ENCODE measurements at regions not wholly inside any gene's neighbourhood (a gene's known extent, or its start where the extent isn't known, plus 50 kb on each side); places are given as distances from the start of the nearest gene placed in this dataset.

- no peak overlapping the region for H3K4me3 ChIP-seq (ENCODE audit: low read depth, low read length)
- DNase-seq (ENCODE audit: low read depth): no peak
- TF ChIP-seq CTCF (IDR thresholded peaks at IDR 0.05; ENCODE audit: low read depth, low read length, missing control alignments): no peak
- in situ Hi-C loops (cut with HindIII; ENCODE audit: low sequenced_read_pairs): no loop called here
These were observed 116.8 kb downstream of the TRIM36 start for GRCh38 chr5:115052948-115053347.

- DNase-seq (ENCODE audit: low read depth): no peak
- H3K4me3 ChIP-seq (ENCODE audit: low read depth, low read length): no peak overlapping the region
- TF ChIP-seq CTCF (IDR thresholded peaks at IDR 0.05; ENCODE audit: low read depth, low read length, missing control alignments): no peak
- in situ Hi-C loops (cut with HindIII; ENCODE audit: low sequenced_read_pairs): no loop called here
These were observed 118.8 kb downstream of the TRIM36 start for GRCh38 chr5:115050866-115051265.

GRCh38 chr5:115033861-115034260 is 135.8 kb downstream of the TRIM36 start:
- no peak for DNase-seq (ENCODE audit: low read depth)
- TF ChIP-seq CTCF (IDR thresholded peaks at IDR 0.05; ENCODE audit: low read depth, low read length, missing control alignments): no peak
- no peak overlapping the region for H3K4me3 ChIP-seq (ENCODE audit: low read depth, low read length)
- in situ Hi-C loops (cut with HindIII; ENCODE audit: low sequenced_read_pairs): no loop called here

GRCh38 chr5:115028557-115028956 is 141.2 kb downstream of the TRIM36 start:
- in situ Hi-C loops (cut with HindIII; ENCODE audit: low sequenced_read_pairs): no loop called here
- no peak overlapping the region for H3K4me3 ChIP-seq (ENCODE audit: low read depth, low read length)
- DNase-seq (ENCODE audit: low read depth): no peak
- TF ChIP-seq CTCF (IDR thresholded peaks at IDR 0.05; ENCODE audit: low read depth, low read length, missing control alignments): no peak

GRCh38 chr5:115024922-115025321 is 144.8 kb downstream of the TRIM36 start:
- TF ChIP-seq CTCF (IDR thresholded peaks at IDR 0.05; ENCODE audit: low read depth, low read length, missing control alignments): no peak
- no peak overlapping the region for H3K4me3 ChIP-seq (ENCODE audit: low read depth, low read length)
- no peak for DNase-seq (ENCODE audit: low read depth)
- in situ Hi-C loops (cut with HindIII; ENCODE audit: low sequenced_read_pairs): no loop called here

GRCh38 chr5:115022303-115022702 is 147.4 kb downstream of the TRIM36 start:
- in situ Hi-C loops (cut with HindIII; ENCODE audit: low sequenced_read_pairs): no loop called here
- DNase-seq (ENCODE audit: low read depth): no peak
- H3K4me3 ChIP-seq (ENCODE audit: low read depth, low read length): no peak overlapping the region
- no peak for TF ChIP-seq CTCF (IDR thresholded peaks at IDR 0.05; ENCODE audit: low read depth, low read length, missing control alignments)

- in situ Hi-C loops (cut with HindIII; ENCODE audit: low sequenced_read_pairs): no loop called here
- no peak for DNase-seq (ENCODE audit: low read depth)
- H3K4me3 ChIP-seq (ENCODE audit: low read depth, low read length): no peak overlapping the region
- no peak for TF ChIP-seq CTCF (IDR thresholded peaks at IDR 0.05; ENCODE audit: low read depth, low read length, missing control alignments)
These were observed 153.1 kb downstream of the TRIM36 start for GRCh38 chr5:115016646-115017045.

Data from astrocyte of the cerebellum (primary cell).